OCI-M1 (cell line): ENCODE measurements at regions not wholly inside any gene's neighbourhood (a gene's known extent, or its start where the extent isn't known, plus 50 kb on each side); places are given as distances from the start of the nearest gene placed in this dataset.
A peak's percentile ranks its signal among the peaks of the same experiment; 100 is the strongest.

Experiments
- DNase-seq: peaks from one replicate; lab custom pipeline; 2025; lab: John Stamatoyannopoulos, UW

GRCh38 chr1:81574408-81574807 is 226.3 kb upstream of the ADGRL2 start:
- no peak for DNase-seq

DNA sequence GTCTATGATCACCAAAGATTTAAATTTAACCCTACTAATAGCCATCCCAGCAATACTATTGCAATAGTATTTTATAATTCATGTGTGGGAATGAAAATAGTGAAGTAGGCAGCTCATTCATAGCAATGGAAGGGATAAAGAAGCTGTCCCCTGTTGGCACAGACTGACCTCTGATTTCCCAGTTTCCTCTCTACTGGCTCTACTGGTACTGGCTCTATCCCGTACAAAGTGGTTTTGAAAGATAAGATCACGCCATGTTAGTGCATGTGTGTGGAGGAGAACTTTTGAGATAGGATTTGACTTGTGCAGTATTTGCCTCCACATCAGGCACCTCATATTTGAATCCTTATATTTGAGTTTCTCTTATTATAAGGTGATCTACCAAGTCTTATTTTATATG is 227.3 kb upstream of the ADGRL2 start:
- DNase-seq, result no peak

- no peak for DNase-seq
Measured at GRCh38 chr1:81571946-81572345, 228.8 kb upstream of the ADGRL2 start.

- no peak for DNase-seq
Measured at GRCh38 chr1:81569761-81570160, 231.0 kb upstream of the ADGRL2 start.

DNA sequence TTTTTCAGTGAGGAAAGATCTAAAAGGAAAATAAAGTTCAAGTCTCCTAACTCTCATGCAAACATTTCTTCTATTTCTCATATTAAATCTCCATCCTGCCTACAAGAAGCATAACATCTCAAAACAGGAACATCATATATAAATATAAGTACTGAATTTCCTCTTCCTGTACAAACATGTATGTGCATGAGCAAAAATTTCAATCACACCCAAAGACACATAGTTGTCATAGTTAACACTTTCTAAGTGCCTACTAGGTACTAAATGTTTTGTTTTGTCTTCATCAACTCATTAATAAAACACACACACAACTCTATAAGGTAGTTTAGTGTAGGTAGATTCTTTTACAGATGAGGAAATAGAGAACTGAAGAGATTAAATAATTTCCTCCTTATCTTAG is 237.1 kb upstream of the ADGRL2 start:
- DNase-seq, result no peak

GRCh38 chr1:81562934-81563333 is 237.8 kb upstream of the ADGRL2 start:
- no peak for DNase-seq

- no peak for DNase-seq
Measured at GRCh38 chr1:81560629-81561028, 240.1 kb upstream of the ADGRL2 start.

- no peak for DNase-seq
Measured at GRCh38 chr1:81559662-81560350, 240.9 kb upstream of the ADGRL2 start.

- DNase-seq, result peak; percentile 24
Measured at GRCh38 chr1:81558291-81559076, 242.2 kb upstream of the ADGRL2 start.

DNA sequence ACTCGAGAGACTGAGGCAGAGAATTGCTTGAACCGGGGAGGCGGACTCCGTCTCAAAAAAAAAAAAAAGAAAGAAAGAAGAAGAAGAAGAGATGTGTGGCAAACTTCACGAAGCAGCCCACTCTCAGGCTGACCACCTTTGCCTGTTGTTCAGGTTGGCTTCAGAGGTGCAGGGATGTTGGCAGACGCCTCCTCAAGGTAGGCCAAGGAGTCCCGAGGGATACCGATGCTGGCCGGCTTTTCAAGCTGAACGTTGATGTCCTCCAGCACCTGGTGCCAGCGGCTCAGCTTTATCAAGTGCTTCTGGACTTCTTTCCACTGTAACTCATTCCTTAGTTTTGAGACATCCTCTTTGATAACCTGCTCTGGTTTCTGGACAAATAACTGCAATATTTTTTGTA is 243.8 kb upstream of the ADGRL2 start:
- no peak for DNase-seq

DNA sequence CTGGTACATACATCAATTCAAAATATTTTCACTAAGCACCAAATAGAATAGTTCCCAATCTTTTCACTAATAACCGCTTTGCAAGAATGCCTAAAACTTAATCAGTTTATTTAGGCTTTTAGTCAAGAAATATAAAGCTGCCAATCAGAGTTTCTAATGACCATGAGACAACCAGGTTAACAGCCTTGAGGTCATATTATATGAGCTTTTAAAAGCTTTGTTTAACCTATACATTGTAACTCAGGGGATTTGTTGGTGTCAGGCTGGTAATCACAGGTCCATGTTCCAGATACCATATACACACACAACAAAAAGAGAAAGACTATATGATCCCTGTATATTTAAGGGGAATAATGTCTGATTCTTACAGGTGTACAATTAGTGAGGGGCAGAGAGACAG is 246.2 kb upstream of the ADGRL2 start:
- DNase-seq, result no peak

GRCh38 chr1:81554108-81554507 is 246.6 kb upstream of the ADGRL2 start:
- no peak for DNase-seq

DNA sequence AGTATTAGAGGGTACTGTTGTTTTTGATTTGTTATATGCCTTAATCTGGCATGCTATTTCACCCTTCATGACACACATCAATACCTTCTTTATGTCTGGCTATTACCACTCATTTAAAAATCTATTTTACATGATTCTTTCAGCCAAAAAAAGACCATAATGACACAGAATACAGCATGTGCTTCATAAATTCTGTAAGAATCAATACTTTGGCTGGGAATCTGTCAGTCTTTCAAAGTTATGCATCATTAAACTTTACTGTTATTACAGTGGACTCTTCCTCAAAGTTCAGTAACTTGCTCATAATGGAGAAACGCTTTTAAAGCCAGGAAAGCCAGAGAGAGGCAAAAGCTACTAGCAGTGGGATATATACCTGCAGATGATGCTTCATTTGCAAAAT is 247.2 kb upstream of the ADGRL2 start:
- DNase-seq, result no peak

GRCh38 chr1:81551946-81552345 is 248.8 kb upstream of the ADGRL2 start:
- DNase-seq, result no peak

DNA sequence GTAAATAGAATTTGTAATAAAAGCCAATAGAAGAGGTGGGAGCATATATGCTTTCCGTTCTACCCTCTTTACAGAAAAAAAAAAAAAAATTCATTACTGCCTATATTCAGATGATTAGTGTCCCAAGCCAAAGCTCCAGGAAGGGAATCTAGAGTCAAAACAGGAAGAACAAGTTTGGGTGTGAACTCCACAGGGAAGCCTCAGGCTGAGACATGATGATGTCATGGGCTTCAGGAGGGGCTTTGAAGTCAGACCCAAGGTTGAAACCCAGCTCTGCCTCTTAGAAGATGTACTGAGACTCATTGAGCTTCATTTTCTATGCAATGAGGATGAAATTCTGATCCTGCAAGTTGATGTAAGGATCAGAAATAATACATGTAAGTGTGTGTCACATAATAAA is 250.0 kb upstream of the ADGRL2 start:
- no peak for DNase-seq

DNA sequence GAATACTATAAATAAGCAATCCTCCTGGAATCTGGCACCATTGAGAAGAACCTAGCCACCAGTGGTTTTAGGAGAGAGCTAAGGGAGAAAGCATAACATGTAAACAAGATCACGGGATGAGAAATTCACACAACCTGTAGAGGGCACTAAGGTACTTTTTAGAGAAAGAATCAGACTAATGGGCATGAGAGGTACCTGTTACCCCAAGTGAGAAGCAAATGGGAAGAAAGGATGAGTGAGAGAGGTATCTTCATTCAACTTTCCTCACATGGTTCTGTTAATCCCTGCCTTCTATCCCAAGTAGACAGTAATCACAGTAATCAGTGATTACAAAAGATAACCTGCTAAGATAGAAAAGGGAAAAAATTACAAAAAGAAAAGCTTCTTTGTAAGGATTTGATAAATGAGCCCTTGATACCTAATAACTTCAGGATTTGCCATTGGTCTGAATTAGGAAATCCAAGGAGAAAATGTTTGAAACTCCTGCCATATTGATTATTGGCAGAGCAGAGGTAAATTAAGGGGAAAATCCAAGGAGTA is 251.1 kb upstream of the ADGRL2 start:
- peak; percentile 43 for DNase-seq

- no peak for DNase-seq
Measured at GRCh38 chr1:81548918-81549587, 251.7 kb upstream of the ADGRL2 start.

GRCh38 chr1:81547912-81548303 is 252.8 kb upstream of the ADGRL2 start:
- no peak for DNase-seq

- no peak for DNase-seq
Measured at GRCh38 chr1:81547261-81547911, 253.3 kb upstream of the ADGRL2 start.

- no peak for DNase-seq
Measured at GRCh38 chr1:81545734-81546133, 255.0 kb upstream of the ADGRL2 start.

DNA sequence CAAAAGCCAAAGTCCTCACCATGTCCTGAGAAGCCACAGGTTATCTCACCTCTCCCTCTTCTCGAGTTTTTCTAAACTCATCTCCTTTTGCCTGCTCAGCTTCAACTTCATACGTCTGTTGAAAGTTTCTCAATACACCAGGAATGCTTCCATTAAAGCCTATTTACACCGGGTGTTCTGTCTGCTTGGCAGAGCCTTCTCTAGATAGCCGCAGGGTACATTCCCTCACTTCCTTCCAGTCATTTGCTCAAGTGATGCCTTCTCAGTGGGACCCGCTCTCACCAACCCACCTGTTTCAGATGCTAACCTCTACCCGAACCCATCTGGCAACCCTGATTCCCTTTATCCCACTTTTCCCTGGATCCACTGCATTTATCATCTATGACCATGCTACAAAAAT is 257.0 kb upstream of the ADGRL2 start:
- DNase-seq, result no peak

DNA sequence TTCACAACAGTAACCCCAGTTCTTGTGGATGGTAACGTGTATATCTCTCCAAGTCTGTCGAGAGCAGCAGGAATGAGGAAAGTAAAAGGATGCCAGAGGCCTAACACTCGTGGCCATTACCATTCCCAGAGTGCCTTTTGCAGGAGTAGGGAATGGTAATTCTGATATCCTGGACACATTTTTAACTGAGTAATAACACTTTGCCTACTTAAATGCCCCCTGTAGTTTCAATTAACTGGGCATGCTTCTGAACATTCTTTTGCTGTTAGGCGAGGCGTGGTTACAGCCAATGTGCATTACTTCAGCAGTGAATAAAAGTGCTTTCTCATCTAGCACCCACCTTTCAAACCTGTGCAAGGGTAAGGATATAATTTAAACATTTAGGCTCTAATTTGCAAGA is 258.5 kb upstream of the ADGRL2 start:
- no peak for DNase-seq
